ENCODE measurements at regions not wholly inside any gene's neighbourhood (a gene's known extent, or its start where the extent isn't known, plus 50 kb on each side); places are given as distances from the start of the nearest gene placed in this dataset.

DNA sequence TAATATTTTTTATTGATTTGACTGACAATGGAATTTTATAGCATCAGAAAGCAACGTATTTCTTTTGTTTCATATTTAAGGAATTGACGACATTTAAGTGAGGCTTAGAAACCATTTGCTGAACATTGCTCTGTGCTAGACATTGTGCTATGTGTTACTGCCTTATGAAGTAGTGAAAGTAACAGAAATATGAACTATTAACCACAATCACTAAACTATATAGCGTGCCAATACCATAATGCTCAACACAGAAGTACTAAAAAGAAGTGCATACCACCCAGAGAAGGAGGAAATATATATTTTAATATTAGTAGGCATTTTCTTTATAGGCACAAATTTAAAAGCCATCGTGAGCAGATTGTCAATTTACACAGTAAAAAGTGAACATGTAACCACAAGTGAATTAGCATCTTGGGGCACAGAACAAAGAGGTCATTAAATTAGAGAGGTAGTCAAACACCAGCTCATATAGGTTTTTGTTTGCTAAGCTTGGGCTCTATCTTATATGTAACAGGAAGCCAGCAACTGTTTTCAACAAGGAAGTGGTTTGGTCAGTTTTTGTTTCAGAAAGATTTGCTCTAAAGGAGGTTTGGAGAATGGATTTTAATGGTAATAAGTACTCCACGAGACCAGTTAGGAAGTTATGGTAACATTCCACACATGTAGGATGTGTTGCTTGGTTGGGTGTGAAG is 270.7 kb downstream of the GRXCR1 start:
- no peak for ATAC-seq
- Histone ChIP-seq H3K4me2 (ENCODE audit: insufficient read depth, low read length) (no peak overlapping the region), H3K4me1 (replicated peaks in 1 of 2; ENCODE audit: control insufficient read depth in 2 of 2, insufficient read depth in 2 of 2, low read length in 2 of 2) (no peaks in the 10 kb centered on the region), H3K9me3 (replicated peaks; ENCODE audit: control insufficient read depth, insufficient read depth, low read depth, low read length) (no peaks in the 10 kb centered on the region), H3K9me1 (ENCODE audit: control insufficient read depth, insufficient read depth, low read length) (no peaks in the 10 kb centered on the region), H3K36me3 (ENCODE audit: control insufficient read depth, insufficient read depth, low read length) (no peaks in the 10 kb centered on the region), H3K9ac (ENCODE audit: insufficient read depth in 1 of 2, low read depth in 2 of 2, low read length in 2 of 2) (no peak overlapping the region), H3K27ac (ENCODE audit: extremely low read depth, low read depth, low read length) (no peak overlapping the region), H4K20me1 (replicated peaks; ENCODE audit: control insufficient read depth, insufficient read depth, low read length) (no peaks in the 10 kb centered on the region), H3K27me3 (ENCODE audit: control insufficient read depth in 2 of 2, insufficient read depth in 2 of 2, low read length in 2 of 2) (no peaks in the 10 kb centered on the region), H3K79me2 (ENCODE audit: control insufficient read depth, insufficient read depth, low read length) (no peaks in the 10 kb centered on the region), H3K4me3 (no peak overlapping the region), H2AFZ (ENCODE audit: low read depth, low read length) (no peak overlapping the region)
- no peak for FAIRE-seq
- no peak for TF ChIP-seq SIX5 (IDR thresholded peaks at IDR 0.05; ENCODE audit: borderline replicate concordance in 1 of 2, insufficient read depth in 1 of 2, low read depth in 1 of 2, low read length in 2 of 2)
- TF ChIP-seq CHD4 (IDR thresholded peaks at IDR 0.05; ENCODE audit: insufficient read depth, insufficient replicate concordance, low read depth, low read length, poor library complexity, severe bottlenecking): no peak
- TF ChIP-seq, protein P1, sequence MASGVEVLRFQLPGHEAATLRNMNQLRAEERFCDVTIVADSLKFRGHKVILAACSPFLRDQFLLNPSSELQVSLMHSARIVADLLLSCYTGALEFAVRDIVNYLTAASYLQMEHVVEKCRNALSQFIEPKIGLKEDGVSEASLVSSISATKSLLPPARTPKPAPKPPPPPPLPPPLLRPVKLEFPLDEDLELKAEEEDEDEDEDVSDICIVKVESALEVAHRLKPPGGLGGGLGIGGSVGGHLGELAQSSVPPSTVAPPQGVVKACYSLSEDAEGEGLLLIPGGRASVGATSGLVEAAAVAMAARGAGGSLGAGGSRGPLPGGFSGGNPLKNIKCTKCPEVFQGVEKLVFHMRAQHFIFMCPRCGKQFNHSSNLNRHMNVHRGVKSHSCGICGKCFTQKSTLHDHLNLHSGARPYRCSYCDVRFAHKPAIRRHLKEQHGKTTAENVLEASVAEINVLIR (CRISPR knock-in tag; IDR thresholded peaks at IDR 0.05): no peak
- TF ChIP-seq ZKSCAN3 (CRISPR knock-in tag; IDR thresholded peaks at IDR 0.05): no peak
- TF ChIP-seq SNRNP70 (optimal IDR thresholded peaks at IDR 0.05; ENCODE audit: low read depth, low read length): no peak
- no peak for TF ChIP-seq RBM34 (IDR thresholded peaks at IDR 0.05; ENCODE audit: borderline replicate concordance, insufficient read depth, low read length)
- TF ChIP-seq, protein P2, sequence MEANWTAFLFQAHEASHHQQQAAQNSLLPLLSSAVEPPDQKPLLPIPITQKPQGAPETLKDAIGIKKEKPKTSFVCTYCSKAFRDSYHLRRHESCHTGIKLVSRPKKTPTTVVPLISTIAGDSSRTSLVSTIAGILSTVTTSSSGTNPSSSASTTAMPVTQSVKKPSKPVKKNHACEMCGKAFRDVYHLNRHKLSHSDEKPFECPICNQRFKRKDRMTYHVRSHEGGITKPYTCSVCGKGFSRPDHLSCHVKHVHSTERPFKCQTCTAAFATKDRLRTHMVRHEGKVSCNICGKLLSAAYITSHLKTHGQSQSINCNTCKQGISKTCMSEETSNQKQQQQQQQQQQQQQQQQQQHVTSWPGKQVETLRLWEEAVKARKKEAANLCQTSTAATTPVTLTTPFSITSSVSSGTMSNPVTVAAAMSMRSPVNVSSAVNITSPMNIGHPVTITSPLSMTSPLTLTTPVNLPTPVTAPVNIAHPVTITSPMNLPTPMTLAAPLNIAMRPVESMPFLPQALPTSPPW (CRISPR knock-in tag; IDR thresholded peaks at IDR 0.05): no peak
- no peak for TF ChIP-seq ZNF175 (CRISPR knock-in tag; IDR thresholded peaks at IDR 0.05; ENCODE audit: low read depth)
- no peak for TF ChIP-seq NR2C1 (IDR thresholded peaks at IDR 0.05)
- TF ChIP-seq NR2C1 (tag; IDR thresholded peaks at IDR 0.05): no peak
- TF ChIP-seq CSDE1 (IDR thresholded peaks at IDR 0.05): no peak
- TF ChIP-seq CREB1 (IDR thresholded peaks at IDR 0.05): no peak
- no peak for TF ChIP-seq CREB1 (CRISPR knock-in tag; IDR thresholded peaks at IDR 0.05)
- no peak for TF ChIP-seq RBM39 (optimal IDR thresholded peaks at IDR 0.05; ENCODE audit: low read depth, low read length)
- in situ Hi-C loops (cut with MboI): no loop called here
- no peak for DNase-seq (ENCODE audit: extremely low read depth in 1 of 4, low spot score in 3 of 4)
- intact Hi-C loops (cut with micrococcal nuclease): no loop called here
- CTCF ChIA-PET (ENCODE audit: low intra/inter-chr PET ratio): no interaction called here
- BruUV-seq (replicated peaks): no TSS peak
- WGBS (ENCODE audit: insufficient coverage, low coverage, missing lambda C conversion rate): 7% methylated on average over 5 of the region's 5 CpGs
- POLR2A ChIA-PET: no interaction called here
